KOPT-K1 (cell line): ENCODE measurements at regions not wholly inside any gene's neighbourhood (a gene's known extent, or its start where the extent isn't known, plus 50 kb on each side); places are given as distances from the start of the nearest gene placed in this dataset.

Experiments used
- H3K27ac ChIP-seq: fragments of 200-600 bp; sonication (generic); 2 replicates; pipeline ENCODE4 v1.5.1; 2016; ENCODE audit warnings: antibody characterized with exemption, mild to moderate bottlenecking, low read depth, low read length; ENCODE audit not compliant: poor library complexity, severe bottlenecking
- H3K36me3 ChIP-seq: fragments of 200-600 bp; sonication (generic); 2 replicates; pipeline ENCODE4 v1.5.1; 2017; ENCODE audit warnings: antibody characterized with exemption, mild to moderate bottlenecking, low read length, moderate library complexity; ENCODE audit not compliant: insufficient read depth
- H3K9me3 ChIP-seq: fragments of 200-600 bp; sonication (generic); 2 replicates; pipeline ENCODE4 v1.5.1; 2017; ENCODE audit warnings: antibody characterized with exemption, low read length, mild to moderate bottlenecking; ENCODE audit not compliant: insufficient read depth, poor library complexity, severe bottlenecking

- no peaks in the 10 kb centered on the region for H3K9me3 ChIP-seq
- H3K36me3 ChIP-seq = no peaks in the 10 kb centered on the region
- H3K27ac ChIP-seq = no peak overlapping the region
These were observed 53.7 kb upstream of the ADAMTS19 start for GRCh38 chr5:129406440-129406839.
